HepG2 (cell line): ENCODE measurements at regions not wholly inside any gene's neighbourhood (a gene's known extent, or its start where the extent isn't known, plus 50 kb on each side); places are given as distances from the start of the nearest gene placed in this dataset.

Experiments
- ATAC-seq: fragments of 200-7000 bp; cut with Tn5 transposase; 3 replicates; pipeline ENCODE4 v1.9.1; 2020; ENCODE audit warnings: mild to moderate bottlenecking, moderate library complexity
- BruUV-seq: library from RNA; stranded (reverse); fragments of 400-500 nt; replicated peaks from 2 replicates; lab custom pipeline; 2021; lab: Mats Ljungman, UMichigan
- CTCF ChIA-PET: fragments of 300-600 bp; formaldehyde crosslinking; extraction: SDS; loops from one replicate; lab custom pipeline; 2021; ENCODE audit warnings: low total read pairs, inconsistent platforms, low intra/inter-chr PET ratio; lab: Yijun Ruan, JAX
- POLR2A ChIA-PET: fragments of 350-600 bp; sonication (Branson Sonifier 250); formaldehyde crosslinking; loops from one replicate; lab custom pipeline; 2020; ENCODE audit warnings: antibody characterized with exemption, inconsistent platforms; lab: Yijun Ruan, JAX
- DNase-seq: peaks from one replicate; pipeline ENCODE4 v3.0.0-alpha.2; 2015; ENCODE audit warnings: low spot score
- FAIRE-seq: peaks from 3 replicates; lab custom pipeline; 2011; peaks lifted over from hg19 to GRCh38; lab: Jason Lieb, UNC
- H2AFZ ChIP-seq: one replicate; pipeline ENCODE4 v1.6.1; 2011; ENCODE audit warnings: low read length, inconsistent platforms
- H3K27ac ChIP-seq: fragments of 300-600 bp; 3 replicates; pipeline ENCODE4 v1.8.0; 2011; ENCODE audit warnings: mixed run types, mild to moderate bottlenecking, mixed read lengths, low read length, inconsistent platforms; ENCODE audit not compliant: insufficient read depth; ENCODE audit errors: extremely low read length
- H3K27me3 ChIP-seq, 2 experiments: fragments of 200-600 bp in 1 of 2; 2 replicates in 1 of 2; 3 replicates in 1 of 2; pipeline versions ENCODE4 v1.6.0 to v1.8.0; 2011; ENCODE audit warnings: low read length in 2 of 2, mild to moderate bottlenecking in 2 of 2, moderate library complexity in 2 of 2, inconsistent platforms in 1 of 2; ENCODE audit not compliant: insufficient read depth in 2 of 2, control insufficient read depth in 1 of 2
- H3K36me3 ChIP-seq, 2 experiments: fragments of 200-600 bp in 1 of 2; replicated peaks in 1 of 2; 2 replicates in 1 of 2; 3 replicates in 1 of 2; pipeline versions ENCODE4 v1.5.1 to v1.8.0; 2011; ENCODE audit warnings: low read length in 2 of 2, inconsistent platforms in 1 of 2; ENCODE audit not compliant: insufficient read depth in 2 of 2, control insufficient read depth in 1 of 2
- H3K4me1 ChIP-seq: 2 replicates; pipeline ENCODE4 v1.5.1; 2012; ENCODE audit warnings: low read length, inconsistent platforms; ENCODE audit not compliant: insufficient read depth
- H3K4me2 ChIP-seq: 2 replicates; pipeline ENCODE4 v1.6.0; 2011; ENCODE audit warnings: low read depth, low read length, inconsistent platforms
- H3K4me3 ChIP-seq, 3 experiments: fragments of 200-600 bp in 1 of 3; sonication (generic), shearing (Covaris generic) in 1 of 3; replicated peaks in 1 of 3; 2 replicates each; pipeline ENCODE4 v1.5.1; 2011 to 2016; ENCODE audit warnings: low read length in 3 of 3, inconsistent platforms in 2 of 3, low read depth in 2 of 3, mild to moderate bottlenecking in 2 of 3, control low read depth in 1 of 3, mixed read lengths in 1 of 3; ENCODE audit not compliant: insufficient read depth in 1 of 3
- H3K79me2 ChIP-seq: one replicate; pipeline ENCODE4 v1.6.1; 2011; ENCODE audit warnings: low read length, inconsistent platforms; ENCODE audit not compliant: insufficient read depth
- H3K9ac ChIP-seq: 2 replicates; pipeline ENCODE4 v1.6.0; 2011; ENCODE audit warnings: mild to moderate bottlenecking, low read depth, low read length, inconsistent platforms; ENCODE audit not compliant: insufficient read depth
- H3K9me3 ChIP-seq: 2 replicates; pipeline ENCODE4 v1.5.1; 2012; ENCODE audit warnings: mild to moderate bottlenecking, low read length
- H4K20me1 ChIP-seq: 2 replicates; pipeline ENCODE4 v1.6.0; 2011; ENCODE audit warnings: inconsistent platforms, mild to moderate bottlenecking, low read length, moderate library complexity; ENCODE audit not compliant: insufficient read depth
- ASH2L ChIP-seq: fragments of 300-600, 200-600 bp; sonication (generic); IDR thresholded peaks from 2 replicates; pipeline ENCODE4 v1.7.0; 2017; ENCODE audit warnings: low read depth, mild to moderate bottlenecking, moderate library complexity, mixed read lengths, low read length; ENCODE audit not compliant: insufficient read length
- CBX5 ChIP-seq: sonication (generic); formaldehyde crosslinking; IDR thresholded peaks from 2 replicates; pipeline ENCODE4 v1.4.0; 2020; ENCODE audit warnings: missing genetic modification reagents, borderline replicate concordance
- CHD4 ChIP-seq: fragments of 200-600 bp; sonication (generic); IDR thresholded peaks from 2 replicates; pipeline ENCODE4 v1.7.0; 2017; ENCODE audit warnings: mild to moderate bottlenecking, low read length, borderline replicate concordance
- CREB3 ChIP-seq: sonication (generic); formaldehyde crosslinking; IDR thresholded peaks from 2 replicates; pipeline ENCODE4 v1.5.0; 2020; ENCODE audit warnings: missing genetic modification reagents
- CSRNP1 ChIP-seq: sonication (generic); formaldehyde crosslinking; IDR thresholded peaks from 2 replicates; pipeline ENCODE4 v1.8.1; 2023; ENCODE audit warnings: mild to moderate bottlenecking, missing genetic modification reagents
- CSRNP2 ChIP-seq: sonication (generic); formaldehyde crosslinking; conservative IDR thresholded peaks from 2 replicates; pipeline ENCODE4 v1.8.0; 2022; ENCODE audit warnings: low read depth, missing genetic modification reagents
- FOSL1 ChIP-seq: sonication (generic); formaldehyde crosslinking; IDR thresholded peaks from 2 replicates; pipeline ENCODE4 v1.9.0; 2021; ENCODE audit warnings: missing genetic modification reagents, borderline replicate concordance
- KAT2B ChIP-seq: fragments of 150-350 bp; IDR thresholded peaks from 2 replicates; pipeline ENCODE4 v1.6.1; 2014; ENCODE audit warnings: low read depth, low read length, borderline replicate concordance
- MTF1 ChIP-seq: sonication (generic); formaldehyde crosslinking; IDR thresholded peaks from 2 replicates; pipeline ENCODE4 v1.5.0; 2020; ENCODE audit warnings: missing genetic modification reagents
- MZF1 ChIP-seq: sonication (generic); formaldehyde crosslinking; IDR thresholded peaks from 2 replicates; pipeline ENCODE4 v1.8.1; 2023; ENCODE audit warnings: mild to moderate bottlenecking, missing genetic modification reagents, borderline replicate concordance
- NCOA5 ChIP-seq: sonication (generic); formaldehyde crosslinking; IDR thresholded peaks from 2 replicates; pipeline ENCODE4 v1.4.0; 2020; ENCODE audit warnings: missing genetic modification reagents
- NFYB ChIP-seq: sonication (generic); formaldehyde crosslinking; IDR thresholded peaks from 2 replicates; pipeline ENCODE4 v1.4.0; 2020; ENCODE audit warnings: missing genetic modification reagents
- NKX3-1 ChIP-seq: sonication (generic); formaldehyde crosslinking; IDR thresholded peaks from 2 replicates; pipeline ENCODE4 v1.5.0; 2020; ENCODE audit warnings: missing genetic modification reagents
- PAWR ChIP-seq: sonication (generic); formaldehyde crosslinking; IDR thresholded peaks from 2 replicates; pipeline ENCODE4 v1.4.0; 2020; ENCODE audit warnings: missing genetic modification reagents, mild to moderate bottlenecking, borderline replicate concordance
- SMAD3 ChIP-seq: sonication (generic); formaldehyde crosslinking; IDR thresholded peaks from 2 replicates; pipeline ENCODE4 v1.4.0; 2020; ENCODE audit warnings: missing genetic modification reagents
- SP1 ChIP-seq, 2 experiments: fragments of 450-650 bp in 1 of 2; sonication (generic) in 1 of 2; formaldehyde crosslinking in 1 of 2; IDR thresholded peaks; 2 replicates each; pipeline versions ENCODE4 v1.4.0 to v1.6.1; 2016 to 2020; ENCODE audit warnings: missing genetic modification reagents in 1 of 2
- ZKSCAN8 ChIP-seq: IDR thresholded peaks from 2 replicates; pipeline ENCODE4 v1.6.1; 2016; ENCODE audit warnings: borderline replicate concordance, missing genetic modification reagents, missing compliant biosample characterization
- ZNF224 ChIP-seq: sonication (generic); formaldehyde crosslinking; IDR thresholded peaks from 2 replicates; pipeline ENCODE4 v1.5.0; 2020; ENCODE audit warnings: mild to moderate bottlenecking, missing genetic modification reagents
- ZNF598 ChIP-seq: sonication (generic); formaldehyde crosslinking; IDR thresholded peaks from 2 replicates; pipeline ENCODE4 v1.5.1; 2020; ENCODE audit warnings: mild to moderate bottlenecking, missing genetic modification reagents, borderline replicate concordance
- ZNF691 ChIP-seq: sonication (generic); formaldehyde crosslinking; IDR thresholded peaks from 2 replicates; pipeline ENCODE4 v1.4.0; 2020; ENCODE audit warnings: missing genetic modification reagents, low read depth, mild to moderate bottlenecking, borderline replicate concordance
- WGBS: methylation state at CpG from one replicate; pipeline ENCODE4 v1.1.6; 2017; ENCODE audit warnings: low lambda C conversion rate; 5-methylcytosine and 5-hydroxymethylcytosine counted together
- in situ Hi-C: cut with HindIII; loops from 2 replicates; pipeline ENCODE4 v1.10.0; 2017; ENCODE audit warnings: low pct_unique_long_range_greater_than_20kb; ENCODE audit not compliant: extremely low pct_ligation_motif_present
- intact Hi-C: fragments of 100-400 bp; cut with micrococcal nuclease; formaldehyde crosslinking; loops from one replicate; pipeline ENCODE4 v1.10.0; 2022; ENCODE audit not compliant: unreplicated experiment

GRCh38 chr1:209102531-209102930 is 481.0 kb upstream of the CAMK1G start (continued):
- no peak for TF ChIP-seq SMAD3 (CRISPR knock-in tag)
- no peak for TF ChIP-seq KAT2B
- no peak for TF ChIP-seq PAWR

GRCh38 chr1:209103092-209103491 is 480.4 kb upstream of the CAMK1G start:
- no peaks in the 10 kb centered on the region for H3K36me3 ChIP-seq
- in situ Hi-C loops = loop anchor here (25.0 kb wide), 1 partner anchor 609 kb away; the partner anchor contains the start of gene HSD11B1
- no peak for ATAC-seq
- CTCF ChIA-PET = no interaction called here
- no peak for TF ChIP-seq ASH2L
- no peak for TF ChIP-seq CREB3 (CRISPR knock-in tag)
- no peak for TF ChIP-seq ZNF691 (CRISPR knock-in tag)
- TF ChIP-seq ZNF224 (CRISPR knock-in tag) = no peak
- no peak for TF ChIP-seq NFYB (CRISPR knock-in tag)
- no peak for TF ChIP-seq CHD4
- no peak for TF ChIP-seq CBX5
- TF ChIP-seq MTF1 (CRISPR knock-in tag) = no peak
- no peak for TF ChIP-seq MZF1 (CRISPR knock-in tag)
- TF ChIP-seq ZNF598 (CRISPR knock-in tag) = no peak
- no peak for TF ChIP-seq CSRNP2 (CRISPR knock-in tag)
- no peak for TF ChIP-seq SP1 (IDR thresholded peaks at IDR 0.05)
- TF ChIP-seq SP1 (CRISPR knock-in tag; IDR thresholded peaks at IDR 0.05) = no peak
- no peak for TF ChIP-seq NCOA5 (CRISPR knock-in tag)
- no peak for TF ChIP-seq FOSL1 (CRISPR knock-in tag)
- TF ChIP-seq ZKSCAN8 (CRISPR knock-in tag) = no peak
- no peak for TF ChIP-seq NKX3-1 (CRISPR knock-in tag)
- TF ChIP-seq CSRNP1 (CRISPR knock-in tag) = no peak
- H3K4me1 ChIP-seq = no peaks in the 10 kb centered on the region
- intact Hi-C loops = no loop called here
- no peak overlapping the region for H3K4me3 ChIP-seq
- no peaks in the 10 kb centered on the region for H3K79me2 ChIP-seq
- H3K27ac ChIP-seq = no peak overlapping the region
- FAIRE-seq = no peak
- BruUV-seq = no TSS peak
- WGBS = 0% methylated on average over 4 of the region's 4 CpGs
- H3K27me3 ChIP-seq = no peaks in the 10 kb centered on the region
- no peak overlapping the region for H2AFZ ChIP-seq
- H3K4me2 ChIP-seq = no peak overlapping the region
- POLR2A ChIA-PET = no interaction called here
- H4K20me1 ChIP-seq = no peaks in the 10 kb centered on the region
- no peak for DNase-seq
- H3K9ac ChIP-seq = no peak overlapping the region
- no peaks in the 10 kb centered on the region for H3K9me3 ChIP-seq
